ENCODE measurements at regions not wholly inside any gene's neighbourhood (a gene's known extent, or its start where the extent isn't known, plus 50 kb on each side); places are given as distances from the start of the nearest gene placed in this dataset.

DNA sequence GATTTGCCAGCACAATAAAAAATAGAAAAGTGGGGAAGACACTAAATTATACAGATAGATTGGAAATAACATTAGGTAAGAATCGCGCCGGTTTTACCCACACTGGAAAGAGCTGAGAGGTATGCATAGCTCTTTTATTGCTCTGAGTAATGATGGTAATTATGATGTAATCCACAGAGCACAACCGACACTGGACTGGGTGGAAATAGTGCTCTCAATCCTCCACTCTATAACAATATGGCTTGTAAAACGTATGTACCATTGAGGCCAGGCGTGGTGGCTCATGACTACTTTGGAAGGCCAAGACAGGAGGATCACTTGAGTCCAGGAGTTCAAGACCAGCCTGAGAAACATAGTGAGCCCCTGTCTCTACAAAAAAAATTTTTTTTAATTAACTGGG lies 104.3 kb upstream of the RAPGEF2 start:
- no peak for DNase-seq (ENCODE audit: low read depth, low spot score)
- TF ChIP-seq EZH2 (IDR thresholded peaks at IDR 0.05) (no peak), FOXP2 (optimal IDR thresholded peaks at IDR 0.05; ENCODE audit: control extremely low read depth, extremely low read length, insufficient read depth) (no peak), POLR2AphosphoS5 (IDR thresholded peaks at IDR 0.05; ENCODE audit: borderline replicate concordance, low read depth, low read length) (no peak)

DNA sequence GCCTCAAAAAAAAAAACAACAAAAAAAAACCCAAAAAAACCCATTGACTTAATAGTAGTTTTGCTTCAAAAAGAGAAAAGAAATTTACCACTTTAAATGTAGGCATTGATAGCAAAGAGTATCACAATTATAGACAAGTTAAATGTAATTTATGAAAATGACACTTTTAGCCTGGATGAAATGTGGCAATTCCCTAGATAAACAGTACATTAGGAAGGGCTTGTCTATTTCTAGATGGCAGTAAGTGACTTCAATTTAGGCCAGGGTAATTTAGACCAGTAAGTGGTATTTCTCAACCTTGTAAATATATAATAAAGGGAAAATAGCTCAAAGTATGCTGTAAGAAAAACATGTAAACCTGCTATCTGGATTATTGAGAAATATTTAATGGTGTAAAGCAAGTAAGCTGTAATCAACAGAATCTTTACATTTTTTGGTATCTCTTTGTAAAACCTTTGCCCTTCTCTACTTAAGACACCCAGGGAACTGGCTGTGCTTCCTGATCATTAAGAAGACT lies 103.7 kb upstream of the RAPGEF2 start:
- DNase-seq (ENCODE audit: low read depth, low spot score) = no peak
- Histone ChIP-seq H3K9me3 (ENCODE audit: low read depth, low read length) (peaks cover 3% of the 10 kb centered on the region; the same call in 1 of the 2 replicates), H3K27ac (no peak overlapping the region), H3K36me3 (ENCODE audit: insufficient read depth, low read length) (no peaks in the 10 kb centered on the region), H3K4me3 (no peak overlapping the region), H3K9ac (ENCODE audit: insufficient read length) (no peak overlapping the region)
- no peak for TF ChIP-seq EZH2 (IDR thresholded peaks at IDR 0.05)
- TF ChIP-seq POLR2AphosphoS5 (IDR thresholded peaks at IDR 0.05; ENCODE audit: borderline replicate concordance, low read depth, low read length) = no peak
- no peak for TF ChIP-seq FOXP2 (optimal IDR thresholded peaks at IDR 0.05; ENCODE audit: control extremely low read depth, extremely low read length, insufficient read depth)

More for the DNA sequence above, 104.3 kb upstream of the RAPGEF2 start:
- Histone ChIP-seq H3K9me3 (ENCODE audit: low read depth, low read length) (peaks cover 3% of the 10 kb centered on the region; the same call in 1 of the 2 replicates), H3K4me3 (no peak overlapping the region), H3K9ac (ENCODE audit: insufficient read length) (no peak overlapping the region), H3K27ac (no peak overlapping the region), H3K36me3 (ENCODE audit: insufficient read depth, low read length) (no peaks in the 10 kb centered on the region)

DNA sequence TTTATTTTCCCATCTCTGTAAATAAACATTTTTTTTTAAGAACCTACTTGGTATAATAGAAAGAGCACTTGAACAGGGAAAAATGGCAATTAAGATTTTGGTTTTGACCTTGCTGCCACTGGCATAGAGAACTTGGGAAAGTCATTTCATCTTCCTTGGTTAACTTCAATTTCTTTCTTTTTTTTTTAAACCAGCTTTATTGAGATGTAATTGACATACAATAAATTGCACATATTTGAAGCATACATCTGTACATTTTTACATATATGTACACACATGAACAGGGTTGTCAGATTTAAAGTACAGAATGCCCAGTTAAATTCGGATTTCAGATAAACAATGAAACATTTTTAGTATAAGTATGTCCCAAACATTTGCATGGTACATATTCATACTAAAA lies 103.0 kb upstream of the RAPGEF2 start:
- Histone ChIP-seq H3K36me3 (ENCODE audit: insufficient read depth, low read length) (no peaks in the 10 kb centered on the region), H3K9me3 (ENCODE audit: low read depth, low read length) (peaks cover 3% of the 10 kb centered on the region; the same call in 1 of the 2 replicates), H3K9ac (ENCODE audit: insufficient read length) (no peak overlapping the region), H3K27ac (no peak overlapping the region), H3K4me3 (no peak overlapping the region)
- no peak for TF ChIP-seq POLR2AphosphoS5 (IDR thresholded peaks at IDR 0.05; ENCODE audit: borderline replicate concordance, low read depth, low read length)
- TF ChIP-seq EZH2 (IDR thresholded peaks at IDR 0.05) = no peak
- TF ChIP-seq FOXP2 (optimal IDR thresholded peaks at IDR 0.05; ENCODE audit: control extremely low read depth, extremely low read length, insufficient read depth) = no peak
- no peak for DNase-seq (ENCODE audit: low read depth, low spot score)

DNA sequence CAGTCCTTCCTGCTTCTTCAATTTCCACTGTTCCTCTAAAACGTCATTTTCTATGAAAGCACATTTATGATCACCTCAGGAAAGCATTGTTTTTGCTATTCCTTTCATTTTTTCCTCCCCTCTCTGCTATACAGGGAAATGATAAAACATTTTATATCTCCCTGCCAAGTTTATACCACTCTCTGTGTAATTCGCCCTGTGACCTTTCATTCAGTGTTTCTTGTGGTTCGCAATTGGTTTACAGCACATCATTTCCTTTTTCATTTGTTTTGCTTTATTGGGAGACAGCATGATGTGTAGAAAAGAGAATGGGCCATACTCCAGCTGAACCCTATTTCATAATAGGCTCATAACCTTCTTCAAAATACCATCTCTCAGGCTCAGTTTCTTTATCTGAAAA lies 99.9 kb upstream of the RAPGEF2 start:
- DNase-seq (ENCODE audit: low read depth, low spot score) = no peak
- H3K36me3 ChIP-seq (ENCODE audit: insufficient read depth, low read length) = no peaks in the 10 kb centered on the region
- peak overlapping the region; percentile 98 for H3K27ac ChIP-seq
- TF ChIP-seq EZH2 (IDR thresholded peaks at IDR 0.05) = no peak
- 0 out of 2 replicates have a peak, but pooled peaks have one; percentile 5 for TF ChIP-seq POLR2AphosphoS5 (IDR thresholded peaks at IDR 0.05; ENCODE audit: borderline replicate concordance, low read depth, low read length)
- no peak for TF ChIP-seq FOXP2 (optimal IDR thresholded peaks at IDR 0.05; ENCODE audit: control extremely low read depth, extremely low read length, insufficient read depth)
- peak overlapping the region; percentile 50 for H3K9ac ChIP-seq (ENCODE audit: insufficient read length)
- peak overlapping the region; percentile 73 for H3K4me3 ChIP-seq
- H3K9me3 ChIP-seq (ENCODE audit: low read depth, low read length) = peaks cover 3% of the 10 kb centered on the region; the same call in 1 of the 2 replicates

DNA sequence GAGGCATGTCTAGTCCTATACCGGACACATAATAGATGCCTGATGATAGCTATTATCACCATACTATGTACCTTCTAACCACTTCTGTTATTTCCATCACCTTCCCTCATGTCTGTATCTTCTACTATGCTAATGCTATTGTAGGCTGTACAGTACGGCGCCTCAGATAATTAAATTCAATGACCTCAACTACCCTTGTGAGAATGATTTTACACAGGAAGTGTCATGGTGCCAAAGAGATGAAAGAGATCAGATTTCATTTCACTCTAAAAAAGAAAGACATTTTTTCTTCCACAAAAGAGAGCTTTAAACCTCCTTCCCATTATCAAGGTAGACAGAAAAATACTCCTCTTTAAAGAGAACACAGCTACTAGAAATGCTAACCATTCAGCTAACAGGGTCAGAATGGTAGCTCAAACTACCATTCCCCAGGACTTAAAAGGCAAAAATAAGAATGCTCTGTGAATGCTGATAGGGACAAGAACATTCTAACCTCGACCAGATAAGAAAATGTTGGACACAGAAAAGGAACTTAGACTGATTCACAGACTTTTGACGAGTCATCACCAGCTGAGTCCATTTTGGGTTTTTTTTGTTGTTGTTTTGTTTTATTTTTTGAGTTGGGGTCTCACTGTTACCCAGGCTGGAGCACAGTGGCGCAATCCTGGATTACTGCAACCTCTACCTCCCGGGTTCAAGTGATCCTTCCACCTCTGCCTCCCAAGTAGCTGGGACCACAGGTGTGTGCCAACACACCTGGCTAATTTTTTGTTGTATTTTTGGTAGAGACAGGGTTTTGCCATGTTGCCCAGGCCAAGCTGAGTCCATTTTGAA lies 99.2 kb upstream of the RAPGEF2 start:
- peak overlapping the region; percentile 73 for H3K4me3 ChIP-seq
- peaks cover 3% of the 10 kb centered on the region; the same call in 1 of the 2 replicates for H3K9me3 ChIP-seq (ENCODE audit: low read depth, low read length)
- H3K27ac ChIP-seq = peak overlapping the region; percentile 98
- DNase-seq (ENCODE audit: low read depth, low spot score) = peak; percentile 80
- no peaks in the 10 kb centered on the region for H3K36me3 ChIP-seq (ENCODE audit: insufficient read depth, low read length)
- peak overlapping the region; percentile 68 for H3K9ac ChIP-seq (ENCODE audit: insufficient read length)
- TF ChIP-seq EZH2 (IDR thresholded peaks at IDR 0.05) (no peak), POLR2AphosphoS5 (IDR thresholded peaks at IDR 0.05; ENCODE audit: borderline replicate concordance, low read depth, low read length) (no peak), FOXP2 (optimal IDR thresholded peaks at IDR 0.05; ENCODE audit: control extremely low read depth, extremely low read length, insufficient read depth) (no peak)

DNA sequence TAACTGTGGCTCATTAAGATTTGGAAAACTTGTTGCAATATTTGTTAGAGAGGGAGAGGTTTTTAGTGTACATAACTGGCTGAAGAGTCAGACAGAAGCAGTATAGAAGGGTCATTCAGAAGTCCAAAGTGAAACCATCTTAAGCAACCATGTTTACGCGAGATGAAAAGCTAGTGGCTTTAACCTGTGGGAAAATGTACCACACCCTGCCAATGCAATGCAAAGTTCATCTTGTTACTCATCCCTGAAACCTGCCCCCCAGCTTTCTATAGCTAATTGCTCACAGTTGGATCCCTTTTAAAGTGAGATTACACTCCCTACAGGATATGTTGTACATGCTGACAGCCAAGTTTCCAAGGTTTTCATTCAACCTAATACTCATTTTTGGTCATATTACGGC lies 96.7 kb upstream of the RAPGEF2 start:
- H3K36me3 ChIP-seq (ENCODE audit: insufficient read depth, low read length) = no peaks in the 10 kb centered on the region
- H3K9ac ChIP-seq (ENCODE audit: insufficient read length) = no peak overlapping the region
- DNase-seq (ENCODE audit: low read depth, low spot score) = no peak
- no peak; the same call in 1 of the 2 replicates for TF ChIP-seq POLR2AphosphoS5 (IDR thresholded peaks at IDR 0.05; ENCODE audit: borderline replicate concordance, low read depth, low read length)
- H3K4me3 ChIP-seq = peak overlapping the region; percentile 17; the same call in 1 of the 2 replicates
- H3K9me3 ChIP-seq (ENCODE audit: low read depth, low read length) = peaks cover 3% of the 10 kb centered on the region; the same call in 1 of the 2 replicates
- H3K27ac ChIP-seq = no peak overlapping the region

DNA sequence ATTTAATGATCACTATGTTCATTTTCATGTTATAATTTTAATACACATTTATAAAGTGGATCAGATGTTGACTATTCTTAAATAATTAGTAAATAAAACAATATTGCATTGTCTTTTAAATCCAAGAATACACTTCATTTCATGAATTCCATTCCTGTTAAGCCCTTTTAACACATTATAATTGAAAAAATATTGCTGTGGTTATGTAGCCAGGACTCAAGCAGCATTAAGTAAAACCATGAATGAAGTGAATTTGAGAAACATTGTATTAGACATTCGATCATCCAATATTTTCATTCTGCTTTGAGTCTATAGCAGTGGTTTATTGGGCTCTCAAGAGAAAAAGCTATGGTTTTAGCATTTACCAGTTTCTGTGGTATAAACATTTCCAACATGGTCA lies 94.2 kb upstream of the RAPGEF2 start:
- DNase-seq (ENCODE audit: low read depth, low spot score) = no peak
- H3K27ac ChIP-seq = no peak overlapping the region
- no peaks in the 10 kb centered on the region for H3K9me3 ChIP-seq (ENCODE audit: low read depth, low read length)
- H3K4me3 ChIP-seq = no peak overlapping the region
- no peak for TF ChIP-seq EZH2 (IDR thresholded peaks at IDR 0.05)
- no peak for TF ChIP-seq POLR2AphosphoS5 (IDR thresholded peaks at IDR 0.05; ENCODE audit: borderline replicate concordance, low read depth, low read length)
- no peak for TF ChIP-seq FOXP2 (optimal IDR thresholded peaks at IDR 0.05; ENCODE audit: control extremely low read depth, extremely low read length, insufficient read depth)
- no peak overlapping the region for H3K9ac ChIP-seq (ENCODE audit: insufficient read length)
- H3K36me3 ChIP-seq (ENCODE audit: insufficient read depth, low read length) = no peaks in the 10 kb centered on the region

DNA sequence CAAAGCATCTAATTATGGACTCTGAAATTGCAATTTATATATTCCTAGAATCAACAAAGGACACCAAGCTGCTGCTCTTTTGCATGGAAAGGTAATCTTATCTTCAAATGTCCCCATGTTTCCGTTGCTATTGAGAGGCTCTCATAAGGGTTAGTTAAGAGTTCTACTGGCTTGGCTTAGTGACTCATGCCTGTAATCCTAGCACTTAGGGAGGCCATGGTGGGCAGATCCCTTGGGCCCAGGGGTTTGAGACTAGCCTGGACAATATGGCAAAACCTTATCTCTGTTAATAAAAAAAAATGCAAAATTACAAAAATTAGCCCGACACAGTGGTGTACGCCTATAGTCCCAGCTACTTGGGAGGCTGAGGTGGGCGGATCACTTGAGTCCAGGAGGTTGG lies 93.4 kb upstream of the RAPGEF2 start:
- TF ChIP-seq FOXP2 (optimal IDR thresholded peaks at IDR 0.05; ENCODE audit: control extremely low read depth, extremely low read length, insufficient read depth) (no peak), EZH2 (IDR thresholded peaks at IDR 0.05) (no peak)
- Histone ChIP-seq H3K4me3 (no peak overlapping the region), H3K27ac (no peak overlapping the region), H3K9me3 (ENCODE audit: low read depth, low read length) (no peaks in the 10 kb centered on the region), H3K9ac (ENCODE audit: insufficient read length) (no peak overlapping the region), H3K36me3 (ENCODE audit: insufficient read depth, low read length) (no peaks in the 10 kb centered on the region)
- no peak for DNase-seq (ENCODE audit: low read depth, low spot score)

All from SK-N-MC (cell line).